ENCODE measurements at regions not wholly inside any gene's neighbourhood (a gene's known extent, or its start where the extent isn't known, plus 50 kb on each side); places are given as distances from the start of the nearest gene placed in this dataset.

DNA sequence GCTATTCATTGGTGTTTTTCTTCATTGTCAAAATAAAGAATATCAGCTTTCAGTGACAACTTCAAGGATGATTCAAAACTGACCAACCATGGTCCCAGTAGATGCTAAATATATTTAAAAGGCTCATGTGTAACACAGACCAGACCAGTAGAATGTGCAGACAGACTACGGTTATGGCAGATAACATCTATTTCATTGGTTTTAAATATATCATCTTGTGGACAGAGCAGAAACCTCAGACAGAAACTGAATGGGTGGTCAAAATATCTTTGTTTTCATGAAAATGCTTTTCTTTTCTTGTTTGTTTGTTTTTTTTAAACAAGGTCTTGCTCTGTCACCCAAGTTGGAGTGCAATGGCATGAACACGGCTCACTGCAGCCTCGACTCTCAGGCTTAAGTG lies 107.4 kb upstream of the CREB1 start:
- no peak for TF ChIP-seq EZH2phosphoT487 (IDR thresholded peaks at IDR 0.05; ENCODE audit: low read depth)
- TF ChIP-seq CTCF (IDR thresholded peaks at IDR 0.05; ENCODE audit: low read depth, low read length): no peak

All from OCI-LY3 (cell line).